Activated naive CD4-positive, alpha-beta T cell treated with anti-CD3 and anti-CD28 coated beads, Interleukin-2, amount 50 U/mL, for 24 hours (primary cell): ENCODE measurements at regions not wholly inside any gene's neighbourhood (a gene's known extent, or its start where the extent isn't known, plus 50 kb on each side); places are given as distances from the start of the nearest gene placed in this dataset.

Source experiments
- H3K27ac Mint-ChIP-seq: one replicate; pipeline ENCODE4 v1.8.0; 2021; ENCODE audit warnings: mild to moderate bottlenecking, mixed read lengths
- H3K27me3 Mint-ChIP-seq: one replicate; pipeline ENCODE4 v1.8.0; 2021; ENCODE audit warnings: mixed read lengths
- H3K36me3 Mint-ChIP-seq: one replicate; pipeline ENCODE4 v1.8.0; 2021; ENCODE audit warnings: mixed read lengths
- H3K4me1 Mint-ChIP-seq: one replicate; pipeline ENCODE4 v1.8.0; 2021; ENCODE audit warnings: mixed read lengths
- H3K4me3 Mint-ChIP-seq: one replicate; pipeline ENCODE4 v1.8.0; 2021; ENCODE audit warnings: mild to moderate bottlenecking, mixed read lengths
- H3K9me3 Mint-ChIP-seq: one replicate; pipeline ENCODE4 v1.8.0; 2021; ENCODE audit warnings: mixed read lengths

GRCh38 chr16:9441012-9441411 lies 349.6 kb downstream of the HAPSTR1 start:
- H3K4me1 Mint-ChIP-seq, result no peaks in the 10 kb centered on the region
- no peak overlapping the region for H3K4me3 Mint-ChIP-seq
- H3K27me3 Mint-ChIP-seq, result no peaks in the 10 kb centered on the region
- H3K9me3 Mint-ChIP-seq, result no peaks in the 10 kb centered on the region
- no peaks in the 10 kb centered on the region for H3K36me3 Mint-ChIP-seq
- no peak overlapping the region for H3K27ac Mint-ChIP-seq

GRCh38 chr16:9443864-9444263 lies 352.4 kb downstream of the HAPSTR1 start:
- Mint-ChIP-seq H3K27ac (no peak overlapping the region), H3K36me3 (no peaks in the 10 kb centered on the region), H3K27me3 (no peaks in the 10 kb centered on the region), H3K4me1 (no peaks in the 10 kb centered on the region), H3K9me3 (peaks cover 7% of the 10 kb centered on the region), H3K4me3 (no peak overlapping the region)

- no peaks in the 10 kb centered on the region for H3K27me3 Mint-ChIP-seq
- H3K4me1 Mint-ChIP-seq, result no peaks in the 10 kb centered on the region
- H3K27ac Mint-ChIP-seq, result no peak overlapping the region
- no peaks in the 10 kb centered on the region for H3K36me3 Mint-ChIP-seq
- peaks cover 7% of the 10 kb centered on the region for H3K9me3 Mint-ChIP-seq
- H3K4me3 Mint-ChIP-seq, result no peak overlapping the region
These were observed 355.2 kb downstream of the HAPSTR1 start for GRCh38 chr16:9446471-9447194.

- Mint-ChIP-seq H3K27ac (no peak overlapping the region), H3K36me3 (no peaks in the 10 kb centered on the region), H3K4me1 (no peaks in the 10 kb centered on the region), H3K4me3 (no peak overlapping the region), H3K27me3 (no peaks in the 10 kb centered on the region), H3K9me3 (peaks cover 7% of the 10 kb centered on the region)
These were observed 355.7 kb downstream of the HAPSTR1 start for GRCh38 chr16:9447195-9447551.

- H3K4me3 Mint-ChIP-seq, result no peak overlapping the region
- H3K9me3 Mint-ChIP-seq, result peaks cover 7% of the 10 kb centered on the region
These were observed 356.3 kb downstream of the HAPSTR1 start for GRCh38 chr16:9447699-9448098.

GRCh38 chr16:9449597-9449996 lies 358.2 kb downstream of the HAPSTR1 start:
- Mint-ChIP-seq H3K27ac (no peak overlapping the region), H3K36me3 (no peaks in the 10 kb centered on the region), H3K27me3 (no peaks in the 10 kb centered on the region), H3K4me1 (no peaks in the 10 kb centered on the region), H3K4me3 (no peak overlapping the region), H3K9me3 (peaks cover 7% of the 10 kb centered on the region)

More at GRCh38 chr16:9447699-9448098, 356.3 kb downstream of the HAPSTR1 start:
- Mint-ChIP-seq H3K27me3 (no peaks in the 10 kb centered on the region), H3K4me1 (no peaks in the 10 kb centered on the region), H3K27ac (no peak overlapping the region), H3K36me3 (no peaks in the 10 kb centered on the region)

GRCh38 chr16:9457215-9457614 lies 365.8 kb downstream of the HAPSTR1 start:
- no peak overlapping the region for H3K4me3 Mint-ChIP-seq
- H3K27ac Mint-ChIP-seq, result no peak overlapping the region
- H3K4me1 Mint-ChIP-seq, result no peaks in the 10 kb centered on the region
- peaks cover 7% of the 10 kb centered on the region for H3K9me3 Mint-ChIP-seq
- H3K27me3 Mint-ChIP-seq, result no peaks in the 10 kb centered on the region
- H3K36me3 Mint-ChIP-seq, result no peaks in the 10 kb centered on the region

- H3K27ac Mint-ChIP-seq, result no peak overlapping the region
- H3K9me3 Mint-ChIP-seq, result peaks cover 7% of the 10 kb centered on the region
- H3K27me3 Mint-ChIP-seq, result no peaks in the 10 kb centered on the region
These were observed 367.4 kb downstream of the HAPSTR1 start for GRCh38 chr16:9458816-9459215.

GRCh38 chr16:9462984-9463383 lies 371.5 kb downstream of the HAPSTR1 start:
- Mint-ChIP-seq H3K4me3 (no peak overlapping the region), H3K4me1 (no peaks in the 10 kb centered on the region), H3K27me3 (no peaks in the 10 kb centered on the region), H3K9me3 (no peaks in the 10 kb centered on the region), H3K36me3 (no peaks in the 10 kb centered on the region), H3K27ac (no peak overlapping the region)

More at GRCh38 chr16:9458816-9459215, 367.4 kb downstream of the HAPSTR1 start:
- Mint-ChIP-seq H3K36me3 (no peaks in the 10 kb centered on the region), H3K4me1 (no peaks in the 10 kb centered on the region), H3K4me3 (no peak overlapping the region)

- Mint-ChIP-seq H3K4me3 (no peak overlapping the region), H3K4me1 (no peaks in the 10 kb centered on the region), H3K27me3 (no peaks in the 10 kb centered on the region), H3K36me3 (no peaks in the 10 kb centered on the region), H3K9me3 (no peaks in the 10 kb centered on the region), H3K27ac (no peak overlapping the region)
These were observed 372.0 kb downstream of the HAPSTR1 start for GRCh38 chr16:9463461-9463860.

- Mint-ChIP-seq H3K4me3 (no peak overlapping the region), H3K9me3 (no peaks in the 10 kb centered on the region), H3K4me1 (no peaks in the 10 kb centered on the region), H3K27me3 (no peaks in the 10 kb centered on the region), H3K36me3 (no peaks in the 10 kb centered on the region), H3K27ac (no peak overlapping the region)
These were observed 373.7 kb downstream of the HAPSTR1 start for GRCh38 chr16:9465161-9465560.

GRCh38 chr16:9469512-9469911 lies 378.1 kb downstream of the HAPSTR1 start:
- Mint-ChIP-seq H3K27me3 (no peaks in the 10 kb centered on the region), H3K27ac (no peak overlapping the region), H3K4me1 (no peaks in the 10 kb centered on the region), H3K4me3 (no peak overlapping the region), H3K36me3 (no peaks in the 10 kb centered on the region), H3K9me3 (no peaks in the 10 kb centered on the region)

GRCh38 chr16:9476744-9477143 lies 385.3 kb downstream of the HAPSTR1 start:
- Mint-ChIP-seq H3K4me1 (no peaks in the 10 kb centered on the region), H3K27ac (no peak overlapping the region), H3K9me3 (no peaks in the 10 kb centered on the region), H3K36me3 (no peaks in the 10 kb centered on the region), H3K4me3 (no peak overlapping the region), H3K27me3 (no peaks in the 10 kb centered on the region)

- Mint-ChIP-seq H3K27ac (no peak overlapping the region), H3K4me1 (no peaks in the 10 kb centered on the region), H3K9me3 (no peaks in the 10 kb centered on the region), H3K4me3 (no peak overlapping the region), H3K36me3 (no peaks in the 10 kb centered on the region), H3K27me3 (no peaks in the 10 kb centered on the region)
These were observed 387.6 kb downstream of the HAPSTR1 start for GRCh38 chr16:9479008-9479407.

GRCh38 chr16:9480503-9480902 lies 389.1 kb downstream of the HAPSTR1 start:
- Mint-ChIP-seq H3K36me3 (no peaks in the 10 kb centered on the region), H3K4me1 (no peaks in the 10 kb centered on the region), H3K4me3 (no peak overlapping the region), H3K9me3 (no peaks in the 10 kb centered on the region), H3K27me3 (no peaks in the 10 kb centered on the region), H3K27ac (no peak overlapping the region)

GRCh38 chr16:9481747-9482730 lies 390.6 kb downstream of the HAPSTR1 start:
- H3K9me3 Mint-ChIP-seq, result no peaks in the 10 kb centered on the region

More at GRCh38 chr16:9481747-9482730, 390.6 kb downstream of the HAPSTR1 start:
- no peak overlapping the region for H3K4me3 Mint-ChIP-seq
- H3K36me3 Mint-ChIP-seq, result no peaks in the 10 kb centered on the region
- no peaks in the 10 kb centered on the region for H3K27me3 Mint-ChIP-seq
- no peaks in the 10 kb centered on the region for H3K4me1 Mint-ChIP-seq
- H3K27ac Mint-ChIP-seq, result no peak overlapping the region
